Gastrocnemius medialis (tissue), 4 donors: ENCODE measurements at regions not wholly inside any gene's neighbourhood (a gene's known extent, or its start where the extent isn't known, plus 50 kb on each side); places are given as distances from the start of the nearest gene placed in this dataset.
"Not testable (repeated sequence)": the region's sequence is repeated elsewhere in the genome, so short reads cannot be mapped to it uniquely, and the experiment has no call there.

Source experiments
- ATAC-seq, 2 donors: fragments of 150-250 bp; one replicate each; pipeline ENCODE4 v1.9.1; 2016
- DNase-seq, 2 donors: peaks; one replicate each; pipeline ENCODE4 v3.0.0-alpha.2; 2019
- H3K27ac ChIP-seq, 4 donors: fragments of 200-600 bp; sonication (generic); 1 replicate in 1 of 4; 2 replicates in 3 of 4; pipeline ENCODE4 v1.5.1; 2016 to 2018; ENCODE audit warnings: mild to moderate bottlenecking in 2 of 4, moderate library complexity in 1 of 4
- H3K27me3 ChIP-seq, 3 donors: fragments of 200-600 bp; sonication (generic) in 2 of 3; 1 replicate in 1 of 3; 2 replicates in 2 of 3; pipeline versions ENCODE4 v1.5.1 to v1.6.0; 2016 to 2019; ENCODE audit warnings: mild to moderate bottlenecking in 1 of 3, moderate library complexity in 1 of 3
- H3K36me3 ChIP-seq, 2 donors: fragments of 200-600 bp; sonication (generic) in 1 of 2; one replicate each; pipeline ENCODE4 v1.5.1; 2017 to 2018
- H3K4me1 ChIP-seq, 2 donors: fragments of 200-600 bp; sonication (generic) in 1 of 2; one replicate each; pipeline ENCODE4 v1.5.1; 2016 to 2017; ENCODE audit warnings: mild to moderate bottlenecking in 2 of 2
- H3K4me3 ChIP-seq, 4 donors: fragments of 200-600 bp; sonication (generic) in 3 of 4; 1 replicate in 1 of 4; 2 replicates in 3 of 4; pipeline ENCODE4 v1.5.1; 2016 to 2019; ENCODE audit warnings: mild to moderate bottlenecking in 2 of 4
- H3K9me3 ChIP-seq, 3 donors: fragments of 200-600 bp; sonication (generic) in 2 of 3; 1 replicate in 1 of 3; 2 replicates in 2 of 3; pipeline ENCODE4 v1.5.1; 2016 to 2019
- POLR2A ChIP-seq, 2 donors: fragments of 450-650 bp; IDR thresholded peaks; one replicate each; pipeline ENCODE4 v1.6.1; 2017; ENCODE audit warnings: antibody characterized with exemption in 2 of 2, mild to moderate bottlenecking in 2 of 2, moderate library complexity in 2 of 2
- in situ Hi-C, 4 donors: fragments of 200-750 bp; cut with MboI; loops; one replicate each; pipeline versions ENCODE4 v1.15.0 to v1.8.0; 2017; ENCODE audit warnings: low sequenced_read_pairs in 4 of 4
- intact Hi-C: fragments of 100-400 bp; cut with DNase I; formaldehyde crosslinking; loops from one replicate; pipeline ENCODE4 v1.15.1; 2023; ENCODE audit warnings: low total_unique reads
- TF ChIP-seq, protein P1 (sequence below), 5 experiments: fragments of 450-650 bp in 3 of 5; fragments of 200-600 bp in 2 of 5; sonication (generic) in 2 of 5; IDR thresholded peaks in 4 of 5; conservative IDR thresholded peaks in 1 of 5; 1 replicate in 4 of 5; 2 replicates in 1 of 5; pipeline ENCODE4 v1.5.1; 2016 to 2019; ENCODE audit warnings: antibody characterized with exemption in 5 of 5, mild to moderate bottlenecking in 3 of 5, moderate library complexity in 3 of 5

DNA sequence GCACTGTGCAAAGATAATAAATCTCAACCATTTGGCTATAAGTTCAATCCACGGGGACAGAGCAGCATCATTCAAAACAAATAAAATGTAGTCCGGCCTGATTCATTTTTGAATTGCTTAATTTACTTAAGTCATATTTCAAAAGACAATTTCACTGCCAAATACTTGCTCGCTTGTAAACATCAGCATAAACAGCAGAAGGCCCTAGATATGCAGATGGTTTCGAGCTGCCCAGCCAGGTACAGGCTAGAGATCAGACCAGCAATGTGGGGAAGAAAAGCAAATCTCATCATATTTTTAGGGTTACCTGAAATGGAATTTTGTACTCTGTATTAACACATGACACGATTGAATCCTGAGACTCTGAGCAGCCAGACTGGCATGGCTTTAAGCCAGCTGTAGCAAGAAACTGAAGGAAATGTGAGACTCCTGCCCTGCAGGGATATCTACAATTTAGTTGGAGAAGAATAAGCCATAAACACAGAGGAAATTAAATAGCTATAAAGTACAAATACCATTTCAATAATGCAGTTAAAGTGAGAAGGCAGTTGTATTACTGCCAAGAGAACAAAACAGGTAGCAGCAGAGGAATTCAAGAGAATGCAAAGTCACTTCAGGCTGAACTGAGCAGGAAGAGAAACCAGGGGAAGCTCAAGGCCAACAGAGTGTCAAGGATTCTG, 440.3 kb downstream of the ETS1 start:
- TF ChIP-seq POLR2A (IDR thresholded peaks at IDR 0.05) = no peak
- TF ChIP-seq, protein P1, sequence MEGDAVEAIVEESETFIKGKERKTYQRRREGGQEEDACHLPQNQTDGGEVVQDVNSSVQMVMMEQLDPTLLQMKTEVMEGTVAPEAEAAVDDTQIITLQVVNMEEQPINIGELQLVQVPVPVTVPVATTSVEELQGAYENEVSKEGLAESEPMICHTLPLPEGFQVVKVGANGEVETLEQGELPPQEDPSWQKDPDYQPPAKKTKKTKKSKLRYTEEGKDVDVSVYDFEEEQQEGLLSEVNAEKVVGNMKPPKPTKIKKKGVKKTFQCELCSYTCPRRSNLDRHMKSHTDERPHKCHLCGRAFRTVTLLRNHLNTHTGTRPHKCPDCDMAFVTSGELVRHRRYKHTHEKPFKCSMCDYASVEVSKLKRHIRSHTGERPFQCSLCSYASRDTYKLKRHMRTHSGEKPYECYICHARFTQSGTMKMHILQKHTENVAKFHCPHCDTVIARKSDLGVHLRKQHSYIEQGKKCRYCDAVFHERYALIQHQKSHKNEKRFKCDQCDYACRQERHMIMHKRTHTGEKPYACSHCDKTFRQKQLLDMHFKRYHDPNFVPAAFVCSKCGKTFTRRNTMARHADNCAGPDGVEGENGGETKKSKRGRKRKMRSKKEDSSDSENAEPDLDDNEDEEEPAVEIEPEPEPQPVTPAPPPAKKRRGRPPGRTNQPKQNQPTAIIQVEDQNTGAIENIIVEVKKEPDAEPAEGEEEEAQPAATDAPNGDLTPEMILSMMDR (IDR thresholded peaks at IDR 0.05 in 4 of 5, conservative IDR thresholded peaks at IDR 0.05 in 1 of 5) = no peak
- no peak overlapping the region for H3K4me3 ChIP-seq
- H3K9me3 ChIP-seq = no peaks in the 10 kb centered on the region
- no peaks in the 10 kb centered on the region for H3K36me3 ChIP-seq
- no peak for DNase-seq
- intact Hi-C loops = no loop called here
- H3K27ac ChIP-seq = no peak overlapping the region
- H3K27me3 ChIP-seq = no peaks in the 10 kb centered on the region
- H3K4me1 ChIP-seq = no peaks in the 10 kb centered on the region
- in situ Hi-C loops = no loop called here
- ATAC-seq = no peak

DNA sequence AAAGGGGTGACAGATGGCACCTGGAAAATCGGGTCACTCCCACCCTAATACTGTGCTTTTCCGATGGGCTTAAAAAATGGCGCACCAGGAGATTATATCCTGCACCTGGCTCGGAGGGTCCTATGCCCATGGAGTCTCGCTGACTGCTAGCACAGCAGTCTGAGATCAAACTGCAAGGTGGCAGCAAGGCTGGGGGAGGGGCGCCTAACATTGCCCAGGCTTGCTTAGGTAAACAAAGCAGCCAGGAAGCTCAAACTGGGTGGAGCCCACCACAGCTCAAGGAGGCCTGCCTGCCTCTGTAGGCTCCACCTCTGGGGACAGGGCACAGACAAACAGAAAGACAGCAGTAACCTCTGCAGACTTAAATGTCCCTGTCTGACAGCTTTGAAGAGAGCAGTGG, 447.1 kb downstream of the ETS1 start:
- H3K27me3 ChIP-seq, DNase-seq, H3K9me3 ChIP-seq, intact Hi-C loops, H3K4me3 ChIP-seq, H3K4me1 ChIP-seq, ATAC-seq, H3K36me3 ChIP-seq, in situ Hi-C loops, H3K27ac ChIP-seq: not testable (repeated sequence)

DNA sequence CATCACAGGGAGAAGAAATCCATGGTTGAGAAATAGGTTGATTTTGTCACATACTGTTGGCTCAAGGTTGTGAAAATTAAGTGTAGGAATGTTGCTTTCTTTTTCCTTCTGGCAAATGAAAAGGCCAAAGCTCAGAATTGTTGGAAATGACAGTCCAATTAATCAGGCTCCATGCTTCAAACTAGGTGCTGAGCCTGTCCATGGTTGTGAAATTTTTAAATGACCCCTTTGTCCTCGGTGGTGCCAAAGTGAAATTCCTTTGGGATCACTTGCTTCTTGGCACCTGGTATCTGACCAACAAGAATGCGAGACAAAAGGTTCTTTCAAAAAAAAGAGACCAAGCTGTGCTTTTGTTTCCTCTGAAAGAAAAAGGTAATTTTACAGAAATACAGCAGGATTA, 451.9 kb downstream of the ETS1 start:
- TF ChIP-seq POLR2A (IDR thresholded peaks at IDR 0.05) = no peak
- TF ChIP-seq, protein P1 (IDR thresholded peaks at IDR 0.05 in 4 of 5, conservative IDR thresholded peaks at IDR 0.05 in 1 of 5) = no peak
- H3K36me3 ChIP-seq = no peaks in the 10 kb centered on the region
- no peaks in the 10 kb centered on the region for H3K4me1 ChIP-seq
- H3K9me3 ChIP-seq = no peaks in the 10 kb centered on the region
- no peaks in the 10 kb centered on the region for H3K27me3 ChIP-seq
- intact Hi-C loops = no loop called here
- no peak overlapping the region for H3K4me3 ChIP-seq
- ATAC-seq (no peak), DNase-seq (no peak)
- no peak overlapping the region for H3K27ac ChIP-seq
- in situ Hi-C loops = no loop called here

DNA sequence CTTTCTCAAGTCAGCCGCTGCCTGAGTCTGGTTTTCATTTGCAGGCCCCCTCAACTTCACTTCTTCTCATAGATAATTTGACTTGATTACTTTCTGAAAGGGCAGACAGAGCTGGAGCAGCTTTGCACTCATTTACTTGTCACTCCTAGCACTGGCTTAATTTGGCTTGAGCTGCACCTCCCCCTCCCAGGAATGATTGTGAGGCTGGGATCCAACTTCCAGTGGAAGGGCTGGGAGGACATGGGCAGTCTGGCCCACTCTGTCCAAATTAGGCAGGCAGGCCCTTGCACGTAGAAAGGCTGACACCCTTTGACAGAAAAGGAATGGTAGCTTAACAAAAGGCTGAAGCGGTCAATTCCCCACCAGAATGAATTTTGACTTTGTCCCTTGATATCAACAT, 453.9 kb downstream of the ETS1 start:
- no peak for DNase-seq
- ATAC-seq = no peak
- no peaks in the 10 kb centered on the region for H3K27me3 ChIP-seq
- H3K9me3 ChIP-seq = no peaks in the 10 kb centered on the region
- no peak overlapping the region for H3K27ac ChIP-seq
- intact Hi-C loops (no loop called here), in situ Hi-C loops (no loop called here)
- H3K4me3 ChIP-seq = no peak overlapping the region
- no peak for TF ChIP-seq POLR2A (IDR thresholded peaks at IDR 0.05)
- H3K36me3 ChIP-seq = no peaks in the 10 kb centered on the region
- no peaks in the 10 kb centered on the region for H3K4me1 ChIP-seq

DNA sequence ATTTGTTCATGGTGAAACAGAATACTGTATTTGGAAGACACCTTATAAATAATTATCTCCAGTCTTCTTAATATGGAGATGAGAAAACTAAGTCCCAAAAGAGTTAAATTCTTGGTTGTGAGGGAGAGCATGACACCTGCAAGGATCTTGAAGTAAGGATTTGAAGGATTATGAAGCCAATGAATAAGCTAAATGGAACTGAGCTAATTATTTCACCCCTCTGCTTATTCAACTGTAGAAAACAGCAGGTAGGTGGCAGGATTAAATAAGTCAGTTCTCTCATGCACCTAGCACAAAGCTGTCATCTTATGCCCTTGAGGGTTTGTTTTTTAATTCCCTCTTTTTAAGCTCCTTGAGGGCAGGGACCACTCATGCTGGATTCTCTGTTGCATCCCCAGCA, 457.3 kb downstream of the ETS1 start:
- intact Hi-C loops = no loop called here
- TF ChIP-seq, protein P1 (IDR thresholded peaks at IDR 0.05 in 4 of 5, conservative IDR thresholded peaks at IDR 0.05 in 1 of 5) = no peak
- TF ChIP-seq POLR2A (IDR thresholded peaks at IDR 0.05) = no peak
- ATAC-seq (no peak), DNase-seq (no peak)
- no peaks in the 10 kb centered on the region for H3K36me3 ChIP-seq
- no peak overlapping the region for H3K27ac ChIP-seq
- H3K4me1 ChIP-seq = no peaks in the 10 kb centered on the region
- H3K27me3 ChIP-seq = no peaks in the 10 kb centered on the region
- in situ Hi-C loops = no loop called here
- H3K4me3 ChIP-seq = no peak overlapping the region
- H3K9me3 ChIP-seq = no peaks in the 10 kb centered on the region

DNA sequence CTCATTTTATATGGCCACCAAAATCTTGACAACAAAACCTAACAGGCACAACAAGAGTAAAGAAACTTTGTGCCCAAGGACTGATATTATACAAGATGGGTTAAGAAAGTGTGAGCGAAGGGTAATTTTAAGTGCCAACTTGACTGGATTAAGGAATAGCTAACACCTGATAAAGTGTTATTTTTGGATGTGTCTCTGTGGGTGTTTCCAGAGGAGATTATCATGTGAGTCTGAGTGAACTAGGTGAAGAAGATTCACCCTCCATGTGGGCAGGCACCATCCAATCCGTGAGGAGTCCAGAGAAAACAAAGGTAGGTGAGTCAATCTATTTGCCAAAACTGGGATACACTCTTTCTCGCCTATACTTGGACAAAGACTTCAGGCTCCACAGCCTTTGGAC, 461.6 kb downstream of the ETS1 start:
- Histone ChIP-seq H3K27ac (no peak overlapping the region), H3K4me1 (no peaks in the 10 kb centered on the region), H3K27me3 (no peaks in the 10 kb centered on the region), H3K4me3 (no peak overlapping the region), H3K36me3 (no peaks in the 10 kb centered on the region), H3K9me3 (no peaks in the 10 kb centered on the region)
- TF ChIP-seq, protein P1 (IDR thresholded peaks at IDR 0.05 in 4 of 5, conservative IDR thresholded peaks at IDR 0.05 in 1 of 5) = no peak
- TF ChIP-seq POLR2A (IDR thresholded peaks at IDR 0.05) = no peak
- DNase-seq = no peak
- intact Hi-C loops = no loop called here
- ATAC-seq = no peak
- in situ Hi-C loops = no loop called here
